WTC11 (cell line): ENCODE measurements at regions not wholly inside any gene's neighbourhood (a gene's known extent, or its start where the extent isn't known, plus 50 kb on each side); places are given as distances from the start of the nearest gene placed in this dataset.

Experiments
- AFF4 ChIP-seq: sonication (generic); formaldehyde crosslinking; IDR thresholded peaks from 2 replicates; pipeline ENCODE4 v1.8.1; 2023; ENCODE audit warnings: mild to moderate bottlenecking, missing genetic modification reagents, borderline replicate concordance
- ATF6 ChIP-seq: sonication (generic); formaldehyde crosslinking; IDR thresholded peaks from 2 replicates; pipeline ENCODE4 v1.8.1; 2023; ENCODE audit warnings: mild to moderate bottlenecking, missing genetic modification reagents
- CTCF ChIP-seq: fragments of 200-600 bp; IDR thresholded peaks from 2 replicates; pipeline ENCODE4 v1.8.0; 2022; ENCODE audit warnings: antibody characterized with exemption
- E2F4 ChIP-seq: sonication (generic); formaldehyde crosslinking; IDR thresholded peaks from 2 replicates; pipeline ENCODE4 v1.8.1; 2022; ENCODE audit warnings: low read depth, mild to moderate bottlenecking, moderate library complexity, missing genetic modification reagents, borderline replicate concordance
- ETV6 ChIP-seq: sonication (generic); formaldehyde crosslinking; IDR thresholded peaks from 2 replicates; pipeline ENCODE4 v1.8.1; 2022; ENCODE audit warnings: mild to moderate bottlenecking, missing genetic modification reagents
- MXD4 ChIP-seq: fragments of 250-450 bp; sonication (Bioruptor Pico); IDR thresholded peaks from 2 replicates; pipeline ENCODE4 v1.8.0; 2021; ENCODE audit warnings: mild to moderate bottlenecking, moderate library complexity, borderline replicate concordance
- PREB ChIP-seq: sonication (generic); formaldehyde crosslinking; IDR thresholded peaks from 2 replicates; pipeline ENCODE4 v1.8.1; 2022; ENCODE audit warnings: mild to moderate bottlenecking, missing genetic modification reagents, moderate library complexity, borderline replicate concordance
- ZNF232 ChIP-seq: sonication (generic); formaldehyde crosslinking; IDR thresholded peaks from 2 replicates; pipeline ENCODE4 v1.8.0; 2022; ENCODE audit warnings: mild to moderate bottlenecking, missing genetic modification reagents

- TF ChIP-seq E2F4 (CRISPR knock-in tag) (no peak), CTCF (no peak), ETV6 (CRISPR knock-in tag) (no peak), PREB (no peak), ZNF232 (no peak), AFF4 (no peak), ATF6 (CRISPR knock-in tag) (no peak), MXD4 (no peak)
Observed at GRCh38 chr18:56186319-56186718, 452.1 kb downstream of the TXNL1 start.
